ENCODE measurements at regions not wholly inside any gene's neighbourhood (a gene's known extent, or its start where the extent isn't known, plus 50 kb on each side); places are given as distances from the start of the nearest gene placed in this dataset.

DNA sequence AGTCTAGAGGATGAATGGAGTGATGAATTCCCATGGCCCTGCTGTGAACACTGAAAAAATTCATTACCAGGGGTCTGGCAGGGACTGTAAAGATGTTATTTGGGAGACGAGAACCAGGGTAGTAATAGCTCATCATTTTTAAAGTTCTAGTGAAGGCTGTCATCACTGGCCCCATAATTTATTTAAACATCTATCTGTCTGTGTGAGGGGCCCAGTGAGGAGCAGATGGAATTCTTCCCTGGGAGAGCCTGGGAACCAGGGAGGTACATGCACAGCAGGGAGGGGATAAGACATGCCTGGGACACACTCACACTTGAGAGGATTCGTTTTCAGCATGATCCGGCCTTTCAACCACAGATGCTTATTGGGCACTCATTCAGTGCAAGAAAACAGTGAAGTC, 162.0 kb downstream of the PDGFRA start:
- H3K4me1 ChIP-seq (ENCODE audit: control insufficient read depth, insufficient read depth, low read length): no peaks in the 10 kb centered on the region
- no peak overlapping the region for H3K9ac ChIP-seq (ENCODE audit: low read depth, low read length)
- H3K9me3 ChIP-seq (ENCODE audit: control insufficient read depth, insufficient read depth, low read length): no peaks in the 10 kb centered on the region
- no TSS peak for BruUV-seq (replicated peaks)
- H3K27ac ChIP-seq (ENCODE audit: insufficient read depth, low read length): no peak overlapping the region
- no peak overlapping the region for H2BK20ac ChIP-seq (ENCODE audit: low read depth, low read length)
- H3K27me3 ChIP-seq (ENCODE audit: control insufficient read depth, insufficient read depth, low read length): peaks cover 5% of the 10 kb centered on the region
- POLR2A ChIA-PET (ENCODE audit: unreplicated experiment): no interaction called here
- H3K4me3 ChIP-seq (ENCODE audit: insufficient read depth, low read depth, low read length): no peak overlapping the region
- H4K8ac ChIP-seq (ENCODE audit: low read depth in 2 of 2, low read length in 2 of 2): no peak overlapping the region
- H3K4me2 ChIP-seq (ENCODE audit: low read depth, low read length): no peak overlapping the region
- H3K4ac ChIP-seq (ENCODE audit: low read depth, low read length): no peak overlapping the region
- no peaks in the 10 kb centered on the region for H3K79me1 ChIP-seq (ENCODE audit: low read depth in 1 of 2, low read length in 2 of 2)
- H3K18ac ChIP-seq (ENCODE audit: low read depth, low read length): no peak overlapping the region
- H3K36me3 ChIP-seq (ENCODE audit: control insufficient read depth, insufficient read depth, low read length): no peaks in the 10 kb centered on the region
- no peak overlapping the region for H2AK9ac ChIP-seq (replicated peaks; ENCODE audit: low read depth, low read length, poor library complexity)
- H3K56ac ChIP-seq (ENCODE audit: extremely low read depth, insufficient read depth, low read length): no peak overlapping the region
- 30% methylated on average over 2 of the region's 3 CpGs; no CpG with 5 or more reads in 1 of the 2 experiments for WGBS, 2 experiments (ENCODE audit: extremely low coverage in 2 of 2, insufficient read length in 1 of 2)
- H4K20me1 ChIP-seq (ENCODE audit: insufficient read depth, low read length): no peaks in the 10 kb centered on the region
- no peak overlapping the region for H2AK5ac ChIP-seq (ENCODE audit: low read depth, low read length)
- H3K23ac ChIP-seq (ENCODE audit: low read depth, low read length): no peak overlapping the region
- H2BK5ac ChIP-seq (ENCODE audit: low read depth, low read length, poor library complexity, severe bottlenecking): no peak overlapping the region
- no peak overlapping the region for H2AFZ ChIP-seq (replicated peaks; ENCODE audit: low read length, poor library complexity)
- H3K9me1 ChIP-seq (ENCODE audit: insufficient read depth, low read length): no peaks in the 10 kb centered on the region
- no peak overlapping the region for H2BK15ac ChIP-seq (ENCODE audit: low read depth, low read length)
- intact Hi-C loops (cut with micrococcal nuclease) (no loop called here), dilution Hi-C loops (cut with HindIII; ENCODE audit: low sequenced_read_pairs, unreplicated experiment) (no loop called here), in situ Hi-C loops (cut with MboI; ENCODE audit: low sequenced_read_pairs) (loop anchor here (25.0 kb wide), 1 partner anchor 921 kb away; no protein-coding TSS in a partner anchor)
- H4K91ac ChIP-seq (ENCODE audit: insufficient read depth, low read depth, low read length): no peak overlapping the region
- CTCF ChIA-PET: no interaction called here
- H3K14ac ChIP-seq (replicated peaks; ENCODE audit: low read depth, low read length): no peak overlapping the region
- no peak for DNase-seq
- no peak overlapping the region for H2BK120ac ChIP-seq (ENCODE audit: low read depth, low read length)
- H4K5ac ChIP-seq (ENCODE audit: low read depth, low read length): no peak overlapping the region
- no peak for TF ChIP-seq RFX5 (IDR thresholded peaks at IDR 0.05; ENCODE audit: low read depth, low read length)
- TF ChIP-seq FOS (IDR thresholded peaks at IDR 0.05; ENCODE audit: low read depth, low read length): no peak
- TF ChIP-seq, protein P1, sequence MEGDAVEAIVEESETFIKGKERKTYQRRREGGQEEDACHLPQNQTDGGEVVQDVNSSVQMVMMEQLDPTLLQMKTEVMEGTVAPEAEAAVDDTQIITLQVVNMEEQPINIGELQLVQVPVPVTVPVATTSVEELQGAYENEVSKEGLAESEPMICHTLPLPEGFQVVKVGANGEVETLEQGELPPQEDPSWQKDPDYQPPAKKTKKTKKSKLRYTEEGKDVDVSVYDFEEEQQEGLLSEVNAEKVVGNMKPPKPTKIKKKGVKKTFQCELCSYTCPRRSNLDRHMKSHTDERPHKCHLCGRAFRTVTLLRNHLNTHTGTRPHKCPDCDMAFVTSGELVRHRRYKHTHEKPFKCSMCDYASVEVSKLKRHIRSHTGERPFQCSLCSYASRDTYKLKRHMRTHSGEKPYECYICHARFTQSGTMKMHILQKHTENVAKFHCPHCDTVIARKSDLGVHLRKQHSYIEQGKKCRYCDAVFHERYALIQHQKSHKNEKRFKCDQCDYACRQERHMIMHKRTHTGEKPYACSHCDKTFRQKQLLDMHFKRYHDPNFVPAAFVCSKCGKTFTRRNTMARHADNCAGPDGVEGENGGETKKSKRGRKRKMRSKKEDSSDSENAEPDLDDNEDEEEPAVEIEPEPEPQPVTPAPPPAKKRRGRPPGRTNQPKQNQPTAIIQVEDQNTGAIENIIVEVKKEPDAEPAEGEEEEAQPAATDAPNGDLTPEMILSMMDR (conservative IDR thresholded peaks at IDR 0.05; ENCODE audit: low read depth, low read length): no peak
- no peak for TF ChIP-seq MAZ (IDR thresholded peaks at IDR 0.05; ENCODE audit: borderline replicate concordance, low read depth, low read length)
- no peak for TF ChIP-seq POLR2A (IDR thresholded peaks at IDR 0.05; ENCODE audit: low read depth, low read length)
- no peak for TF ChIP-seq MXI1 (IDR thresholded peaks at IDR 0.05; ENCODE audit: borderline replicate concordance, low read depth, low read length)
- no peak for TF ChIP-seq RAD21 (IDR thresholded peaks at IDR 0.05; ENCODE audit: low read length)
- no peak for TF ChIP-seq MAFK (IDR thresholded peaks at IDR 0.05; ENCODE audit: low read depth, low read length)
- TF ChIP-seq NFE2L2 (IDR thresholded peaks at IDR 0.05; ENCODE audit: low read depth, low read length): no peak
- no peak for TF ChIP-seq SMC3 (IDR thresholded peaks at IDR 0.05; ENCODE audit: low read depth, low read length)
- ATAC-seq (ENCODE audit: low read depth): no peak

All from IMR-90 (cell line).